Ovary (tissue), 3 donors: ENCODE measurements at regions not wholly inside any gene's neighbourhood (a gene's known extent, or its start where the extent isn't known, plus 50 kb on each side); places are given as distances from the start of the nearest gene placed in this dataset.

Experiments used
- POLR2A ChIP-seq: fragments of 450-650 bp; IDR thresholded peaks from one replicate; pipeline ENCODE4 v1.6.1; 2017; ENCODE audit warnings: antibody characterized with exemption, mild to moderate bottlenecking, moderate library complexity
- TF ChIP-seq, protein P1 (sequence below), 3 donors: fragments of 450-650 bp in 2 of 3; fragments of 200-600 bp in 1 of 3; IDR thresholded peaks; one replicate each; pipeline versions ENCODE4 v1.5.1 to v1.8.0; 2016 to 2022; ENCODE audit warnings: antibody characterized with exemption in 3 of 3, mild to moderate bottlenecking in 1 of 3
- donor health status: DM: no; HTN: no; CAD: no.

DNA sequence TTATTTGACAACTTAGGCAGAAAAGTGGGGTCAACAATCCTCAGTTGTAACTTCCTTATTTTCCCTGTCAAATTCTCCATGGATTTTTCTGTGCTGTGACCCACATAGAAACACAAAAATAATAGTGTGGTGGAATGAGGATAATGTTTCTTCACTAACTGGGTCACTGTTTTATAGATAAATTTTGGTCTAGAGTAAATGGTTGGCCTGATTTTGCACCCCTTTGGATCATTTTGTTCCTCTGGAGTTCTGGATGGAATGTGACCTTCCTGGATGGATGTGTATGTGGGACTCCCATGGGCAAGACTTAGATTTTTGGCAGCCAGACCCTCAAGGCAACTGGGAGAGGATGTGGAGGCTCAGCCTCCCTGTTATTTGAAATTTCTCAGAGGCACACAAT, 52.7 kb upstream of the RNU6-8 start:
- no peak for TF ChIP-seq POLR2A
- TF ChIP-seq, protein P1, sequence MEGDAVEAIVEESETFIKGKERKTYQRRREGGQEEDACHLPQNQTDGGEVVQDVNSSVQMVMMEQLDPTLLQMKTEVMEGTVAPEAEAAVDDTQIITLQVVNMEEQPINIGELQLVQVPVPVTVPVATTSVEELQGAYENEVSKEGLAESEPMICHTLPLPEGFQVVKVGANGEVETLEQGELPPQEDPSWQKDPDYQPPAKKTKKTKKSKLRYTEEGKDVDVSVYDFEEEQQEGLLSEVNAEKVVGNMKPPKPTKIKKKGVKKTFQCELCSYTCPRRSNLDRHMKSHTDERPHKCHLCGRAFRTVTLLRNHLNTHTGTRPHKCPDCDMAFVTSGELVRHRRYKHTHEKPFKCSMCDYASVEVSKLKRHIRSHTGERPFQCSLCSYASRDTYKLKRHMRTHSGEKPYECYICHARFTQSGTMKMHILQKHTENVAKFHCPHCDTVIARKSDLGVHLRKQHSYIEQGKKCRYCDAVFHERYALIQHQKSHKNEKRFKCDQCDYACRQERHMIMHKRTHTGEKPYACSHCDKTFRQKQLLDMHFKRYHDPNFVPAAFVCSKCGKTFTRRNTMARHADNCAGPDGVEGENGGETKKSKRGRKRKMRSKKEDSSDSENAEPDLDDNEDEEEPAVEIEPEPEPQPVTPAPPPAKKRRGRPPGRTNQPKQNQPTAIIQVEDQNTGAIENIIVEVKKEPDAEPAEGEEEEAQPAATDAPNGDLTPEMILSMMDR (IDR thresholded peaks at IDR 0.05): no peak
